ENCODE measurements at regions not wholly inside any gene's neighbourhood (a gene's known extent, or its start where the extent isn't known, plus 50 kb on each side); places are given as distances from the start of the nearest gene placed in this dataset.

DNA sequence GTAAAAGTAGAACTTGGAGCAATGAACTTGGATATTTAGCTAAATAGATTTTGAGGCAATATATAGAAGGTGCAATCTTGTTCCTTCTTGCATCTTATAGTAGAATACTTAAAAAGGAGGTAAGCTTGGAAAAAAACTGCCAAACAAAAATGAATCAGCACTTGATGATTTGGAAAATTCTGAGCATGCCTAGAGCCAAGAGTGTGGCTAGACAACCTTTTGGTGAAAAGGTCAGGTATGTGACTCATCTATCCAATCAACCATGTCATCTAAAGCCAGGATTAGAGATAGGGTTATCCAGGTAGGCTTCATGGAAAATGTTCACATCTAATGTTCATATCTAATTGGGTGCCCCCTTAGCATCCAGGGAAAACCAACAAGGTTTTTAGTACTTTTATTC lies 515.0 kb downstream of the COL11A1 start:
- no peak for ATAC-seq (ENCODE audit: poor library complexity)

DNA sequence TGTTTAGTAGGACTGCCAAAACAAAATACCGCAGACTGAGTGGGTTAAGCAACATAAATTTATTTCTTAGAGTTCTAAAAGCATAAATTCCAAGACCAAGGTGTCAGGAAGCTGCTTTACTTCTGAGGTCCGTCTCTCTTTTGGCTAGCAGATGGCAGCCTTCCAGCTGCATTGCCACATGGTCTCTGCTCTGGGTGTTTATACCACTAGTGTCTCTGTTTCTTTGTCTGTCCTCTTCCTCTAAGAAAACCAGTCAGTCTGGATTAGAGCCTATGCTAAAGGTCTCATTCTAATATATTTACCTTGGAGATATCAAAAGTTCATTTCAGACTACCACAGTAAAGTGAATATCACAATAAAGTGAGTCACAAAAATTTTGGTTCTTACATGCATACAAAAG lies 519.8 kb downstream of the COL11A1 start:
- TF ChIP-seq, protein P1, sequence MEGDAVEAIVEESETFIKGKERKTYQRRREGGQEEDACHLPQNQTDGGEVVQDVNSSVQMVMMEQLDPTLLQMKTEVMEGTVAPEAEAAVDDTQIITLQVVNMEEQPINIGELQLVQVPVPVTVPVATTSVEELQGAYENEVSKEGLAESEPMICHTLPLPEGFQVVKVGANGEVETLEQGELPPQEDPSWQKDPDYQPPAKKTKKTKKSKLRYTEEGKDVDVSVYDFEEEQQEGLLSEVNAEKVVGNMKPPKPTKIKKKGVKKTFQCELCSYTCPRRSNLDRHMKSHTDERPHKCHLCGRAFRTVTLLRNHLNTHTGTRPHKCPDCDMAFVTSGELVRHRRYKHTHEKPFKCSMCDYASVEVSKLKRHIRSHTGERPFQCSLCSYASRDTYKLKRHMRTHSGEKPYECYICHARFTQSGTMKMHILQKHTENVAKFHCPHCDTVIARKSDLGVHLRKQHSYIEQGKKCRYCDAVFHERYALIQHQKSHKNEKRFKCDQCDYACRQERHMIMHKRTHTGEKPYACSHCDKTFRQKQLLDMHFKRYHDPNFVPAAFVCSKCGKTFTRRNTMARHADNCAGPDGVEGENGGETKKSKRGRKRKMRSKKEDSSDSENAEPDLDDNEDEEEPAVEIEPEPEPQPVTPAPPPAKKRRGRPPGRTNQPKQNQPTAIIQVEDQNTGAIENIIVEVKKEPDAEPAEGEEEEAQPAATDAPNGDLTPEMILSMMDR (IDR thresholded peaks at IDR 0.05) = no peak
- no peak for ATAC-seq (ENCODE audit: poor library complexity)

More for the DNA sequence above, 515.0 kb downstream of the COL11A1 start:
- Histone ChIP-seq H3K4me1 (ENCODE audit: insufficient read depth, low read length) (no peaks in the 10 kb centered on the region), H3K36me3 (ENCODE audit: insufficient read depth, low read length) (no peaks in the 10 kb centered on the region), H3K27ac (ENCODE audit: low read depth in 1 of 2, low read length in 2 of 2) (no peak overlapping the region), H3K4me3 (ENCODE audit: low read length) (no peak overlapping the region), H3K27me3 (ENCODE audit: control insufficient read depth in 1 of 2, insufficient read depth in 2 of 2, low read length in 2 of 2) (no peaks in the 10 kb centered on the region), H3K9me3 (ENCODE audit: control insufficient read depth in 1 of 2, insufficient read depth in 1 of 2, low read length in 2 of 2) (peaks cover 0 to 5% of the 10 kb centered on the region in 2 experiments)
- DNase-seq = no peak
- TF ChIP-seq, protein P1 (IDR thresholded peaks at IDR 0.05) = no peak
- Mint-ChIP-seq H3K27ac (no peak overlapping the region), H3K27me3 (no peaks in the 10 kb centered on the region), H3K9me3 (peaks cover 5% of the 10 kb centered on the region), H3K4me1 (ENCODE audit: low read depth) (no peaks in the 10 kb centered on the region), H3K36me3 (ENCODE audit: low read depth) (no peaks in the 10 kb centered on the region), H3K4me3 (no peak overlapping the region)
- ChIA-PET CTCF (no interaction called here), POLR2A (no interaction called here)
- intact Hi-C loops (cut with DNase I, micrococcal nuclease) = no loop called here

GRCh38 chr1:102586022-102586421 lies 522.3 kb downstream of the COL11A1 start:
- Mint-ChIP-seq H3K36me3 (ENCODE audit: low read depth) (no peaks in the 10 kb centered on the region), H3K27me3 (no peaks in the 10 kb centered on the region), H3K4me1 (ENCODE audit: low read depth) (no peaks in the 10 kb centered on the region), H3K4me3 (no peak overlapping the region), H3K27ac (no peak overlapping the region), H3K9me3 (peaks cover 3% of the 10 kb centered on the region)
- Histone ChIP-seq H3K27ac (ENCODE audit: low read depth in 1 of 2, low read length in 2 of 2) (no peak overlapping the region), H3K27me3 (ENCODE audit: control insufficient read depth in 1 of 2, insufficient read depth in 2 of 2, low read length in 2 of 2) (no peaks in the 10 kb centered on the region), H3K9me3 (ENCODE audit: control insufficient read depth in 1 of 2, insufficient read depth in 1 of 2, low read length in 2 of 2) (peaks cover 3 to 9% of the 10 kb centered on the region in 2 experiments), H3K36me3 (ENCODE audit: insufficient read depth, low read length) (no peaks in the 10 kb centered on the region), H3K4me1 (ENCODE audit: insufficient read depth, low read length) (no peaks in the 10 kb centered on the region), H3K4me3 (ENCODE audit: low read length) (no peak overlapping the region)
- ATAC-seq (ENCODE audit: poor library complexity) = no peak
- DNase-seq = no peak
- CTCF ChIA-PET = no interaction called here
- intact Hi-C loops (cut with DNase I, micrococcal nuclease) = no loop called here
- TF ChIP-seq, protein P1 (IDR thresholded peaks at IDR 0.05) = no peak
- POLR2A ChIA-PET = no interaction called here

More for the DNA sequence above, 519.8 kb downstream of the COL11A1 start:
- Histone ChIP-seq H3K4me3 (ENCODE audit: low read length) (no peak overlapping the region), H3K9me3 (ENCODE audit: control insufficient read depth in 1 of 2, insufficient read depth in 1 of 2, low read length in 2 of 2) (peaks cover 3 to 5% of the 10 kb centered on the region in 2 experiments), H3K27ac (ENCODE audit: low read depth in 1 of 2, low read length in 2 of 2) (no peak overlapping the region), H3K4me1 (ENCODE audit: insufficient read depth, low read length) (no peaks in the 10 kb centered on the region), H3K27me3 (ENCODE audit: control insufficient read depth in 1 of 2, insufficient read depth in 2 of 2, low read length in 2 of 2) (no peaks in the 10 kb centered on the region), H3K36me3 (ENCODE audit: insufficient read depth, low read length) (no peaks in the 10 kb centered on the region)
- no peak overlapping the region for H3K27ac Mint-ChIP-seq
- H3K9me3 Mint-ChIP-seq = peaks cover 5% of the 10 kb centered on the region
- no peaks in the 10 kb centered on the region for H3K27me3 Mint-ChIP-seq
- DNase-seq = no peak
- H3K4me1 Mint-ChIP-seq (ENCODE audit: low read depth) = no peaks in the 10 kb centered on the region
- intact Hi-C loops (cut with DNase I, micrococcal nuclease) = no loop called here
- no peak overlapping the region for H3K4me3 Mint-ChIP-seq
- ChIA-PET POLR2A (no interaction called here), CTCF (no interaction called here)
- no peaks in the 10 kb centered on the region for H3K36me3 Mint-ChIP-seq (ENCODE audit: low read depth)

All from CD4-positive, alpha-beta T cell (primary cell).